Ovary (tissue), 7 donors: ENCODE measurements at regions not wholly inside any gene's neighbourhood (a gene's known extent, or its start where the extent isn't known, plus 50 kb on each side); places are given as distances from the start of the nearest gene placed in this dataset.

Experiments
- DNase-seq, 5 donors: peaks; one replicate each; pipeline ENCODE4 v3.0.0-alpha.2; 2019 to 2020
- H3K27ac ChIP-seq, 2 donors: fragments of 200-600 bp; one replicate each; pipeline versions ENCODE4 v1.5.1 to v1.8.0; 2019 to 2022
- H3K27me3 ChIP-seq: fragments of 200-600 bp; one replicate; pipeline ENCODE4 v1.8.0; 2022
- H3K36me3 ChIP-seq: fragments of 200-600 bp; sonication (generic); one replicate; pipeline ENCODE4 v1.5.1; 2019
- H3K4me1 ChIP-seq: one replicate; pipeline ENCODE4 v1.8.1; 2013; ENCODE audit warnings: mild to moderate bottlenecking, moderate library complexity; ENCODE audit not compliant: insufficient read depth
- H3K4me3 ChIP-seq: fragments of 200-600 bp; sonication (generic); one replicate; pipeline ENCODE4 v1.5.1; 2017
- H3K9me3 ChIP-seq, 2 donors: fragments of 200-600 bp in 1 of 2; sonication (generic) in 1 of 2; one replicate each; pipeline versions ENCODE4 v1.5.1 to v1.8.1; 2013 to 2019; ENCODE audit warnings: mild to moderate bottlenecking in 1 of 2, moderate library complexity in 1 of 2
- CTCF ChIP-seq, 3 donors: fragments of 450-650 bp in 2 of 3; fragments of 200-600 bp in 1 of 3; IDR thresholded peaks; one replicate each; pipeline versions ENCODE4 v1.5.1 to v1.8.0; 2016 to 2022; ENCODE audit warnings: antibody characterized with exemption in 3 of 3, mild to moderate bottlenecking in 1 of 3
- EP300 ChIP-seq: sonication (generic); formaldehyde crosslinking; IDR thresholded peaks from one replicate; pipeline ENCODE4 v1.6.1; 2017; ENCODE audit warnings: antibody characterized with exemption
- POLR2A ChIP-seq: fragments of 450-650 bp; IDR thresholded peaks from one replicate; pipeline ENCODE4 v1.6.1; 2017; ENCODE audit warnings: antibody characterized with exemption, mild to moderate bottlenecking, moderate library complexity
- WGBS, 3 donors: extraction: QIAGEN DNeasy Blood & Tissue Kit in 1 of 3; methylation state at CpG; one replicate each; pipeline versions ENCODE4 v1.1.5 to v1.1.7; 2013 to 2017; 5-methylcytosine and 5-hydroxymethylcytosine counted together
- intact Hi-C, 4 donors: fragments of 100-400 bp; cut with DNase I; formaldehyde crosslinking; loops; one replicate each; pipeline versions ENCODE4 v1.11.0 to v1.15.1; 2022 to 2023
- donor health status: DM: no; HTN: no; CAD: no; lungs with moderate emphysema.
- donor health status: DM: no; HTN: no; CAD: no.
- donor health status: Bipolar disorder and iron deficiency.
- donor health status: DM: no; HTN: no; CAD: no.
- donor health status: DM: yes; HTN: yes; CAD: no.

GRCh38 chr3:118396491-118396890 is 638.2 kb downstream of the IGSF11 start:
- TF ChIP-seq EP300 = no peak
- no peak for TF ChIP-seq CTCF (IDR thresholded peaks at IDR 0.05)
- TF ChIP-seq POLR2A = no peak
- intact Hi-C loops = no loop called here
- 18 to 55% (median 20%) methylated on average over 1 of the region's 1 CpG for WGBS, 3 donors

GRCh38 chr3:118400086-118400485 is 634.6 kb downstream of the IGSF11 start:
- no peaks in the 10 kb centered on the region for H3K27me3 ChIP-seq
- no peaks in the 10 kb centered on the region for H3K36me3 ChIP-seq
- no peak overlapping the region for H3K4me3 ChIP-seq
- 63 to 94% (median 77%) methylated on average over 2 of the region's 2 CpGs for WGBS, 3 donors
- intact Hi-C loops = no loop called here
- TF ChIP-seq EP300 = no peak
- TF ChIP-seq CTCF (IDR thresholded peaks at IDR 0.05) = no peak
- no peak for TF ChIP-seq POLR2A
- no peaks in the 10 kb centered on the region for H3K4me1 ChIP-seq
- no peak overlapping the region for H3K27ac ChIP-seq
- DNase-seq = no peak
- H3K9me3 ChIP-seq = no peaks in the 10 kb centered on the region

More at GRCh38 chr3:118396491-118396890, 638.2 kb downstream of the IGSF11 start:
- Histone ChIP-seq H3K36me3 (no peaks in the 10 kb centered on the region), H3K27me3 (no peaks in the 10 kb centered on the region), H3K4me1 (no peaks in the 10 kb centered on the region), H3K9me3 (no peaks in the 10 kb centered on the region), H3K4me3 (no peak overlapping the region), H3K27ac (no peak overlapping the region)
- no peak for DNase-seq

- DNase-seq = no peak
- Histone ChIP-seq H3K4me3 (no peak overlapping the region), H3K4me1 (no peaks in the 10 kb centered on the region), H3K36me3 (no peaks in the 10 kb centered on the region), H3K9me3 (no peaks in the 10 kb centered on the region), H3K27me3 (no peaks in the 10 kb centered on the region), H3K27ac (no peak overlapping the region)
- WGBS, 3 donors = 42 to 57% (median 46%) methylated on average over 1 of the region's 1 CpG
- TF ChIP-seq POLR2A = no peak
- TF ChIP-seq CTCF (IDR thresholded peaks at IDR 0.05) = no peak
- no peak for TF ChIP-seq EP300
- intact Hi-C loops = no loop called here
Observed at GRCh38 chr3:118400886-118401285, 633.8 kb downstream of the IGSF11 start.

GRCh38 chr3:118401887-118402286 is 632.8 kb downstream of the IGSF11 start:
- Histone ChIP-seq H3K36me3 (no peaks in the 10 kb centered on the region), H3K4me3 (no peak overlapping the region), H3K9me3 (no peaks in the 10 kb centered on the region), H3K27ac (no peak overlapping the region), H3K27me3 (no peaks in the 10 kb centered on the region), H3K4me1 (no peaks in the 10 kb centered on the region)
- intact Hi-C loops = no loop called here
- DNase-seq = no peak
- no peak for TF ChIP-seq CTCF (IDR thresholded peaks at IDR 0.05)
- TF ChIP-seq EP300 = no peak
- no peak for TF ChIP-seq POLR2A

- Histone ChIP-seq H3K9me3 (no peaks in the 10 kb centered on the region), H3K36me3 (no peaks in the 10 kb centered on the region), H3K4me1 (no peaks in the 10 kb centered on the region), H3K27me3 (no peaks in the 10 kb centered on the region), H3K4me3 (no peak overlapping the region), H3K27ac (no peak overlapping the region)
- TF ChIP-seq POLR2A = no peak
- TF ChIP-seq CTCF (IDR thresholded peaks at IDR 0.05) = no peak
- TF ChIP-seq EP300 = no peak
- DNase-seq = no peak
- intact Hi-C loops = no loop called here
- 91 to 98% (median 92%) methylated on average over 1 of the region's 1 CpG for WGBS, 3 donors
Observed at GRCh38 chr3:118402971-118403370, 631.7 kb downstream of the IGSF11 start.
